GM12878 (cell line): ENCODE measurements at regions not wholly inside any gene's neighbourhood (a gene's known extent, or its start where the extent isn't known, plus 50 kb on each side); places are given as distances from the start of the nearest gene placed in this dataset.

Source experiments
- ATAC-seq: fragments of 200-7000 bp; cut with Tn5 transposase; 3 replicates; pipeline ENCODE4 v1.9.1; 2020; ENCODE audit warnings: mild to moderate bottlenecking, moderate library complexity
- BruUV-seq: library from RNA; stranded (reverse); fragments of 400-500 nt; replicated peaks from 2 replicates; lab custom pipeline; 2021; lab: Mats Ljungman, UMichigan
- CTCF ChIA-PET: fragments of 300-600 bp; sonication (Branson Sonifier 250); formaldehyde crosslinking; extraction: SDS; loops from one replicate; lab custom pipeline; 2021; ENCODE audit warnings: inconsistent platforms; lab: Yijun Ruan, JAX
- POLR2A ChIA-PET: fragments of 350-600 bp; formaldehyde crosslinking; extraction: SDS; loops from one replicate; lab custom pipeline; 2021; ENCODE audit warnings: inconsistent platforms; lab: Charles Lee
- RAD21 ChIA-PET: fragments of 300-600 bp; sonication (Branson Sonifier 250); formaldehyde crosslinking; loops from one replicate; lab custom pipeline; 2023; ENCODE audit warnings: antibody characterized with exemption; ENCODE audit not compliant: unreplicated experiment; lab: Charles Lee
- SMC1A ChIA-PET: fragments of 300-600 bp; sonication (Branson Sonifier 250); formaldehyde crosslinking; loops from one replicate; lab custom pipeline; 2023; ENCODE audit not compliant: unreplicated experiment, uncharacterized antibody; lab: Charles Lee
- DNase-seq: peaks from one replicate; pipeline ENCODE4 v3.0.0-alpha.2; 2011; ENCODE audit warnings: low read depth, low spot score
- FAIRE-seq: peaks from 3 replicates; lab custom pipeline; 2011; peaks lifted over from hg19 to GRCh38; lab: Jason Lieb, UNC
- H2AFZ ChIP-seq: 2 replicates; pipeline ENCODE4 v1.6.0; 2011; ENCODE audit warnings: low read depth, low read length, control low read depth; ENCODE audit not compliant: control insufficient read depth
- H3K27ac ChIP-seq: 2 replicates; pipeline ENCODE4 v1.5.1; 2011; ENCODE audit warnings: control low read depth; ENCODE audit not compliant: control insufficient read depth, insufficient read depth
- H3K27me3 ChIP-seq, 2 experiments: replicated peaks in 1 of 2; 2 replicates each; pipeline versions ENCODE4 v1.6.0 to v1.6.1; 2011; ENCODE audit warnings: low read length in 1 of 2; ENCODE audit not compliant: control insufficient read depth in 2 of 2, insufficient read depth in 2 of 2
- H3K36me3 ChIP-seq, 2 experiments: 2 replicates each; pipeline ENCODE4 v1.5.1; 2011; ENCODE audit warnings: low read length in 1 of 2; ENCODE audit not compliant: control insufficient read depth in 2 of 2, insufficient read depth in 2 of 2
- H3K4me1 ChIP-seq: 2 replicates; pipeline ENCODE4 v1.6.1; 2011; ENCODE audit warnings: mild to moderate bottlenecking, low read length, moderate library complexity, mixed read lengths; ENCODE audit not compliant: control insufficient read depth, insufficient read depth
- H3K4me2 ChIP-seq: 2 replicates; pipeline ENCODE4 v1.6.0; 2011; ENCODE audit warnings: control low read depth; ENCODE audit not compliant: control insufficient read depth, insufficient read depth
- H3K4me3 ChIP-seq: fragments of 200-600 bp; sonication (generic); 2 replicates; pipeline ENCODE4 v1.5.1; 2016
- H3K79me2 ChIP-seq: 2 replicates; pipeline ENCODE4 v1.6.0; 2011; ENCODE audit warnings: low read length; ENCODE audit not compliant: control insufficient read depth, insufficient read depth
- H3K9ac ChIP-seq: 2 replicates; pipeline ENCODE4 v1.8.0; 2011; ENCODE audit warnings: low read length, control low read depth, mixed read lengths; ENCODE audit not compliant: control insufficient read depth, insufficient read depth
- H3K9me3 ChIP-seq: replicated peaks from 3 replicates; pipeline ENCODE4 v1.5.1; 2011; ENCODE audit warnings: mild to moderate bottlenecking, low read length; ENCODE audit not compliant: control insufficient read depth, insufficient read depth
- H4K20me1 ChIP-seq: 2 replicates; pipeline ENCODE4 v1.6.0; 2011; ENCODE audit not compliant: control insufficient read depth, insufficient read depth
- ATF3 ChIP-seq: IDR thresholded peaks from 2 replicates; pipeline ENCODE4 v1.6.1; 2011; ENCODE audit warnings: low read depth, mild to moderate bottlenecking, low read length, moderate library complexity, borderline replicate concordance; ENCODE audit errors: extremely low read depth
- CREM ChIP-seq: IDR thresholded peaks from 2 replicates; pipeline ENCODE4 v1.6.1; 2014; ENCODE audit warnings: antibody characterized with exemption, low read depth
- GATAD2B ChIP-seq: fragments of 450-650 bp; conservative IDR thresholded peaks from 2 replicates; pipeline ENCODE4 v1.6.1; 2017; ENCODE audit warnings: low read depth, mild to moderate bottlenecking, moderate library complexity
- HDGF ChIP-seq: fragments of 450-650 bp; IDR thresholded peaks from 2 replicates; pipeline ENCODE4 v1.6.1; 2016; ENCODE audit warnings: antibody characterized with exemption
- HSF1 ChIP-seq: fragments of 150-350 bp; IDR thresholded peaks from 2 replicates; pipeline ENCODE4 v1.6.1; 2014; ENCODE audit warnings: mild to moderate bottlenecking, low read depth, low read length
- IRF5 ChIP-seq: fragments of 450-650 bp; IDR thresholded peaks from 2 replicates; pipeline ENCODE4 v1.6.1; 2017; ENCODE audit warnings: borderline replicate concordance
- MXI1 ChIP-seq: fragments of 150-350 bp; IDR thresholded peaks from 2 replicates; pipeline ENCODE4 v1.6.1; 2011; ENCODE audit warnings: low read depth, mild to moderate bottlenecking, inconsistent platforms, low read length, improper control_type of control experiment
- NFYA ChIP-seq: IDR thresholded peaks from 2 replicates; pipeline ENCODE4 v1.6.1; 2011; ENCODE audit warnings: low read depth, mild to moderate bottlenecking, low read length, improper control_type of control experiment, borderline replicate concordance
- POLR2A ChIP-seq: IDR thresholded peaks from 2 replicates; pipeline ENCODE4 v1.6.1; 2011; ENCODE audit warnings: low read depth, mild to moderate bottlenecking, low read length
- POLR2AphosphoS5 ChIP-seq: IDR thresholded peaks from 2 replicates; pipeline ENCODE4 v1.6.1; 2011; ENCODE audit warnings: mild to moderate bottlenecking, low read length, inconsistent platforms
- SREBF1 ChIP-seq: IDR thresholded peaks from 2 replicates; pipeline ENCODE4 v1.6.1; 2012; ENCODE audit warnings: mild to moderate bottlenecking, low read length
- ZNF207 ChIP-seq: fragments of 450-650 bp; IDR thresholded peaks from 2 replicates; pipeline ENCODE4 v1.6.1; 2014; ENCODE audit warnings: antibody characterized with exemption, mild to moderate bottlenecking, borderline replicate concordance
- WGBS: methylation state at CpG from one replicate; pipeline ENCODE4 v1.1.6; 2016; ENCODE audit warnings: low lambda C conversion rate; ENCODE audit not compliant: insufficient replicate concordance, insufficient coverage; ENCODE audit errors: missing lambda C conversion rate; 5-methylcytosine and 5-hydroxymethylcytosine counted together
- in situ Hi-C: fragments of 300-500 bp; cut with MboI; formaldehyde crosslinking; loops from 9 replicates; pipeline ENCODE4 v1.14.3; 2018; ENCODE audit warnings: mixed read lengths
- intact Hi-C: fragments of 100-400 bp; cut with micrococcal nuclease; formaldehyde crosslinking; loops from one replicate; pipeline ENCODE4 v1.14.2; 2022; ENCODE audit not compliant: unreplicated experiment
- TF ChIP-seq, protein P1 (sequence below): fragments of 450-650 bp; IDR thresholded peaks from 2 replicates; pipeline ENCODE4 v1.6.1; 2017; ENCODE audit warnings: mild to moderate bottlenecking

DNA sequence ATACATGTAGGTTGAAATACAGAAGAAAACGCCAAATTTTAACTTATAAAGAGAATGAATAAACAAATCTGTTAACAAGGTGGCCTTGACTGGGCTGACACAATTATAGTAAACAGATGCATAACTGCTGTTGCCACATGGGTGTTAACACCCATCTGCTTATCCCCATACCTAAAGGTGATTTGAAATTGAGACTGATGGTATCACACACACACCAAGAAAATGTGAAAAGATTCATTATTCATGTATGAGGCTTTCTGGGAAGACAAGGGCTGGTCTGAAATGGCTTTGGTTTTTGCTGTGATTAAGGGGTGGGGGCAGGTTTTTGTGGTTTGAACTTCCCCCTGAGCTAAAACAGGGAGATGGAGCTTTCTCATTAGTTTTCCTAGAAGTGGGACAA is 156.6 kb downstream of the SYT10 start (continued):
- no peak for TF ChIP-seq NFYA

- FAIRE-seq: no peak
- RAD21 ChIA-PET: no interaction called here
Observed at GRCh38 chr12:33277376-33277775, 162.2 kb downstream of the SYT10 start.

GRCh38 chr12:33267641-33268040 is 172.0 kb downstream of the SYT10 start:
- H3K9ac ChIP-seq: no peak overlapping the region
- intact Hi-C loops (no loop called here), in situ Hi-C loops (no loop called here)
- RAD21 ChIA-PET: no interaction called here
- H3K4me1 ChIP-seq: no peaks in the 10 kb centered on the region
- H3K27me3 ChIP-seq: no peaks in the 10 kb centered on the region
- H3K4me2 ChIP-seq: no peak overlapping the region
- CTCF ChIA-PET: interaction anchor here (0.6 kb wide), 1 partner anchor 18 kb away, joined by 3 read pairs; no protein-coding TSS in a partner anchor
- FAIRE-seq: no peak
- no peak for DNase-seq
- no peaks in the 10 kb centered on the region for H3K36me3 ChIP-seq
- no peak overlapping the region for H3K4me3 ChIP-seq
- no peak for ATAC-seq
- POLR2A ChIA-PET: no interaction called here
- no peaks in the 10 kb centered on the region for H3K79me2 ChIP-seq
- SMC1A ChIA-PET: no interaction called here
- no peak overlapping the region for H3K27ac ChIP-seq
- BruUV-seq: no TSS peak
- H2AFZ ChIP-seq: no peak overlapping the region
- H4K20me1 ChIP-seq: no peaks in the 10 kb centered on the region
- H3K9me3 ChIP-seq: no peaks in the 10 kb centered on the region
- TF ChIP-seq CREM (no peak), POLR2AphosphoS5 (no peak), ZNF207 (no peak), POLR2A (no peak), MXI1 (no peak), SREBF1 (no peak), HSF1 (no peak), ATF3 (no peak), GATAD2B (no peak), IRF5 (no peak)
- TF ChIP-seq, protein P1, sequence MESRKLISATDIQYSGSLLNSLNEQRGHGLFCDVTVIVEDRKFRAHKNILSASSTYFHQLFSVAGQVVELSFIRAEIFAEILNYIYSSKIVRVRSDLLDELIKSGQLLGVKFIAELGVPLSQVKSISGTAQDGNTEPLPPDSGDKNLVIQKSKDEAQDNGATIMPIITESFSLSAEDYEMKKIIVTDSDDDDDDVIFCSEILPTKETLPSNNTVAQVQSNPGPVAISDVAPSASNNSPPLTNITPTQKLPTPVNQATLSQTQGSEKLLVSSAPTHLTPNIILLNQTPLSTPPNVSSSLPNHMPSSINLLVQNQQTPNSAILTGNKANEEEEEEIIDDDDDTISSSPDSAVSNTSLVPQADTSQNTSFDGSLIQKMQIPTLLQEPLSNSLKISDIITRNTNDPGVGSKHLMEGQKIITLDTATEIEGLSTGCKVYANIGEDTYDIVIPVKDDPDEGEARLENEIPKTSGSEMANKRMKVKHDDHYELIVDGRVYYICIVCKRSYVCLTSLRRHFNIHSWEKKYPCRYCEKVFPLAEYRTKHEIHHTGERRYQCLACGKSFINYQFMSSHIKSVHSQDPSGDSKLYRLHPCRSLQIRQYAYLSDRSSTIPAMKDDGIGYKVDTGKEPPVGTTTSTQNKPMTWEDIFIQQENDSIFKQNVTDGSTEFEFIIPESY: no peak

More at GRCh38 chr12:33277376-33277775, 162.2 kb downstream of the SYT10 start:
- H3K4me3 ChIP-seq: no peak overlapping the region
- intact Hi-C loops (no loop called here), in situ Hi-C loops (no loop called here)
- SMC1A ChIA-PET: no interaction called here
- H3K27ac ChIP-seq: no peak overlapping the region
- POLR2A ChIA-PET: no interaction called here
- no peaks in the 10 kb centered on the region for H3K36me3 ChIP-seq
- no peaks in the 10 kb centered on the region for H4K20me1 ChIP-seq
- no TSS peak for BruUV-seq
- H2AFZ ChIP-seq: no peak overlapping the region
- H3K9ac ChIP-seq: no peak overlapping the region
- no peak for TF ChIP-seq HDGF
- DNase-seq (no peak), ATAC-seq (no peak)
- CTCF ChIA-PET: no interaction called here
- H3K79me2 ChIP-seq: no peaks in the 10 kb centered on the region
- no peaks in the 10 kb centered on the region for H3K4me1 ChIP-seq
- no peak overlapping the region for H3K4me2 ChIP-seq
- H3K27me3 ChIP-seq: no peaks in the 10 kb centered on the region
- no peaks in the 10 kb centered on the region for H3K9me3 ChIP-seq
- 29% methylated on average over 1 of the region's 1 CpG for WGBS
